SK-N-SH (cell line): ENCODE measurements at regions not wholly inside any gene's neighbourhood (a gene's known extent, or its start where the extent isn't known, plus 50 kb on each side); places are given as distances from the start of the nearest gene placed in this dataset.

Source experiments
- CTCF ChIA-PET: fragments of 300-600, 350-600 bp; formaldehyde crosslinking; extraction: SDS; loops from one replicate; lab custom pipeline; 2021; lab: Yijun Ruan, JAX
- POLR2A ChIA-PET: fragments of 350-600 bp; sonication (Branson Sonifier 250); formaldehyde crosslinking; extraction: SDS; loops from one replicate; lab custom pipeline; 2020; ENCODE audit warnings: antibody characterized with exemption, inconsistent platforms; lab: Yijun Ruan, JAX
- DNase-seq: peaks from one replicate; pipeline ENCODE4 v3.0.0; 2012
- H2AFZ ChIP-seq: fragments of 200-600 bp; sonication (generic); 2 replicates; pipeline ENCODE4 v1.8.1; 2016; ENCODE audit warnings: antibody characterized with exemption, mild to moderate bottlenecking, low read depth
- H3F3A ChIP-seq: fragments of 200-600 bp; sonication (generic); replicated peaks from 2 replicates; pipeline ENCODE3; 2016; ENCODE audit warnings: antibody characterized with exemption, mild to moderate bottlenecking; ENCODE audit not compliant: insufficient read depth
- H3K27ac ChIP-seq, 2 experiments: fragments of 200-500 bp in 1 of 2; fragments of 200-600 bp in 1 of 2; sonication (Bioruptor generic) in 1 of 2; sonication (generic), shearing (Covaris generic) in 1 of 2; 2 replicates each; pipeline versions ENCODE4 v1.5.1 to v1.6.1; 2014 to 2016; ENCODE audit warnings: low read depth in 2 of 2, inconsistent platforms in 1 of 2, low read length in 1 of 2, mild to moderate bottlenecking in 1 of 2, mixed read lengths in 1 of 2
- H3K27me3 ChIP-seq: fragments of 200-600 bp; sonication (generic), shearing (Covaris generic); 2 replicates; pipeline ENCODE4 v1.6.1; 2016; ENCODE audit warnings: mixed run types; ENCODE audit not compliant: insufficient read depth
- H3K36me3 ChIP-seq, 2 experiments: fragments of 200-500 bp in 1 of 2; fragments of 200-600 bp in 1 of 2; sonication (Bioruptor generic) in 1 of 2; sonication (generic) in 1 of 2; replicated peaks in 1 of 2; 2 replicates each; pipeline versions ENCODE3 to v1.5.1; 2014 to 2016; ENCODE audit warnings: low read length in 1 of 2, mild to moderate bottlenecking in 1 of 2; ENCODE audit not compliant: insufficient read depth in 2 of 2, control insufficient read depth in 1 of 2
- H3K4me1 ChIP-seq, 2 experiments: fragments of 200-500 bp in 1 of 2; fragments of 200-600 bp in 1 of 2; sonication (Bioruptor generic) in 1 of 2; sonication (generic), shearing (Covaris generic) in 1 of 2; 2 replicates each; pipeline versions ENCODE4 v1.5.1 to v1.6.1; 2014 to 2016; ENCODE audit warnings: low read depth in 1 of 2, low read length in 1 of 2, mixed run types in 1 of 2; ENCODE audit not compliant: insufficient read depth in 2 of 2, control insufficient read depth in 1 of 2
- H3K4me2 ChIP-seq: fragments of 200-600 bp; sonication (generic), shearing (Covaris generic); 2 replicates; pipeline ENCODE4 v1.6.1; 2017; ENCODE audit warnings: mixed run types
- H3K4me3 ChIP-seq, 2 experiments: fragments of 200-500 bp in 1 of 2; fragments of 200-600 bp in 1 of 2; sonication (Bioruptor generic) in 1 of 2; sonication (generic), shearing (Covaris generic) in 1 of 2; 2 replicates each; pipeline versions ENCODE4 v1.5.1 to v1.8.1; 2014 to 2016; ENCODE audit warnings: low read depth in 2 of 2, inconsistent platforms in 1 of 2, low read length in 1 of 2, mild to moderate bottlenecking in 1 of 2, mixed read lengths in 1 of 2, moderate library complexity in 1 of 2
- H3K79me2 ChIP-seq: fragments of 200-600 bp; sonication (generic); 2 replicates; pipeline ENCODE4 v1.8.1; 2017; ENCODE audit warnings: mild to moderate bottlenecking; ENCODE audit not compliant: insufficient read depth
- H3K9ac ChIP-seq: fragments of 200-600 bp; sonication (generic); 2 replicates; pipeline ENCODE4 v1.6.1; 2017; ENCODE audit warnings: mixed run types
- H3K9me2 ChIP-seq: fragments of 200-600 bp; sonication (generic); 2 replicates; pipeline ENCODE4 v1.6.1; 2017; ENCODE audit warnings: mixed run types
- H3K9me3 ChIP-seq: fragments of 200-600 bp; sonication (generic); 2 replicates; pipeline ENCODE4 v1.6.1; 2017; ENCODE audit warnings: mixed run types, mild to moderate bottlenecking, moderate library complexity
- H4K20me1 ChIP-seq: fragments of 200-600 bp; sonication (generic); 2 replicates; pipeline ENCODE4 v1.6.1; 2017; ENCODE audit warnings: mild to moderate bottlenecking, mixed run types; ENCODE audit not compliant: insufficient read depth
- EZH2phosphoT487 ChIP-seq: fragments of 200-600 bp; sonication (generic); IDR thresholded peaks from 2 replicates; pipeline ENCODE4 v1.6.1; 2017; ENCODE audit warnings: low read depth, mixed run types, mild to moderate bottlenecking, antibody characterized with exemption, moderate library complexity, borderline replicate concordance
- FOXJ3 ChIP-seq: sonication (generic); formaldehyde crosslinking; IDR thresholded peaks from 2 replicates; pipeline ENCODE4 v1.5.1; 2020; ENCODE audit warnings: mild to moderate bottlenecking, missing genetic modification reagents
- GABPA ChIP-seq: IDR thresholded peaks from 2 replicates; pipeline ENCODE4 v1.4.0; 2012; ENCODE audit warnings: low read depth, mild to moderate bottlenecking
- GATA2 ChIP-seq: sonication (generic); formaldehyde crosslinking; IDR thresholded peaks from 2 replicates; pipeline ENCODE4 v1.5.0; 2020; ENCODE audit warnings: mild to moderate bottlenecking, missing genetic modification reagents
- MEF2A ChIP-seq: IDR thresholded peaks from 2 replicates; pipeline ENCODE4 v1.4.0; 2012; ENCODE audit warnings: low read depth, borderline replicate concordance
- MXI1 ChIP-seq: IDR thresholded peaks from 2 replicates; pipeline ENCODE4 v1.6.1; 2012; ENCODE audit warnings: mild to moderate bottlenecking, low read depth, low read length, improper control_type of control experiment
- NFIC ChIP-seq: IDR thresholded peaks from 2 replicates; pipeline ENCODE4 v1.4.0; 2012; ENCODE audit warnings: borderline replicate concordance
- RCOR1 ChIP-seq: fragments of 150-350 bp; IDR thresholded peaks from 2 replicates; pipeline ENCODE4 v1.6.1; 2017; ENCODE audit warnings: antibody characterized with exemption, low read length
- RFX5 ChIP-seq: IDR thresholded peaks from 2 replicates; pipeline ENCODE4 v1.6.1; 2012; ENCODE audit warnings: mild to moderate bottlenecking, improper control_type of control experiment, low read length
- RXRA ChIP-seq: IDR thresholded peaks from 2 replicates; pipeline ENCODE4 v1.4.0; 2012; ENCODE audit warnings: low read depth, mild to moderate bottlenecking, borderline replicate concordance
- YY1 ChIP-seq: IDR thresholded peaks from 2 replicates; pipeline ENCODE4 v1.4.0; 2012; ENCODE audit warnings: low read depth, mild to moderate bottlenecking
- WGBS: methylation state at CpG from one replicate; pipeline ENCODE4 v1.1.6; 2017; ENCODE audit warnings: low lambda C conversion rate; 5-methylcytosine and 5-hydroxymethylcytosine counted together
- TF ChIP-seq, protein P1 (sequence below): IDR thresholded peaks from 2 replicates; pipeline ENCODE4 v1.6.1; 2012; ENCODE audit warnings: mild to moderate bottlenecking, low read depth, low read length, moderate library complexity
- TF ChIP-seq, protein P2 (sequence below): fragments of 200-600 bp; sonication (generic); IDR thresholded peaks from 2 replicates; pipeline ENCODE4 v1.6.1; 2017; ENCODE audit warnings: antibody characterized with exemption, mild to moderate bottlenecking, moderate library complexity
- TF ChIP-seq, protein P3 (sequence below): IDR thresholded peaks from 2 replicates; pipeline ENCODE4 v1.4.0; 2012; ENCODE audit warnings: low read depth, borderline replicate concordance
- TF ChIP-seq, protein P4 (sequence below): fragments of 150-350 bp; IDR thresholded peaks from 2 replicates; pipeline ENCODE4 v1.6.1; 2016; ENCODE audit warnings: mild to moderate bottlenecking, low read depth, low read length
- TF ChIP-seq, protein P5 (sequence below): IDR thresholded peaks from 2 replicates; pipeline ENCODE4; 2012

DNA sequence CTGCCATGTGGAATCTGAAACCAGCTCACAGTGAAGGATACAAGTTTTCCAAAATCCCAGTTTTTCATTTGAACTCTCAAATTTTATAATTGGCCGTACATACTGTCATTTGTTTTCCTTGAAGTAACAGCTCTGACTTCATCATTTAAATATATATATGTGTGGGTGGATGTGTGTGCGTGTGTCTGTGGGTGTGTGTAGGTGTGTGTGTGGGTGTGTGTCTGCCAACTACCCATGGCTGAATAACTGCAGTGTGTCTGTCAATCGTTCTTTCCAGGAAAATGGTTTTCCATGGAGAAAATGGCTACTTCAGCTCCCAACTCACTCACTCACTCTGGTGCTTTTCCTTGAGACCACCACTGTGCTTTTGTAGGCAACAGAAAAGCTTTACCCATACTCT is 169.0 kb downstream of the PLPP3 start:
- Histone ChIP-seq H3F3A (no peaks in the 10 kb centered on the region), H3K9ac (no peak overlapping the region), H3K27me3 (no peaks in the 10 kb centered on the region), H3K36me3 (no peaks in the 10 kb centered on the region), H4K20me1 (no peaks in the 10 kb centered on the region), H3K9me3 (no peaks in the 10 kb centered on the region), H3K4me2 (no peak overlapping the region), H2AFZ (no peak overlapping the region), H3K4me1 (no peaks in the 10 kb centered on the region; a peak in 1 of 4 replicates), H3K27ac (no peak overlapping the region), H3K4me3 (no peak overlapping the region), H3K79me2 (no peaks in the 10 kb centered on the region), H3K9me2 (no peaks in the 10 kb centered on the region)
- TF ChIP-seq MXI1, result no peak
- TF ChIP-seq YY1, result no peak
- TF ChIP-seq, protein P1, sequence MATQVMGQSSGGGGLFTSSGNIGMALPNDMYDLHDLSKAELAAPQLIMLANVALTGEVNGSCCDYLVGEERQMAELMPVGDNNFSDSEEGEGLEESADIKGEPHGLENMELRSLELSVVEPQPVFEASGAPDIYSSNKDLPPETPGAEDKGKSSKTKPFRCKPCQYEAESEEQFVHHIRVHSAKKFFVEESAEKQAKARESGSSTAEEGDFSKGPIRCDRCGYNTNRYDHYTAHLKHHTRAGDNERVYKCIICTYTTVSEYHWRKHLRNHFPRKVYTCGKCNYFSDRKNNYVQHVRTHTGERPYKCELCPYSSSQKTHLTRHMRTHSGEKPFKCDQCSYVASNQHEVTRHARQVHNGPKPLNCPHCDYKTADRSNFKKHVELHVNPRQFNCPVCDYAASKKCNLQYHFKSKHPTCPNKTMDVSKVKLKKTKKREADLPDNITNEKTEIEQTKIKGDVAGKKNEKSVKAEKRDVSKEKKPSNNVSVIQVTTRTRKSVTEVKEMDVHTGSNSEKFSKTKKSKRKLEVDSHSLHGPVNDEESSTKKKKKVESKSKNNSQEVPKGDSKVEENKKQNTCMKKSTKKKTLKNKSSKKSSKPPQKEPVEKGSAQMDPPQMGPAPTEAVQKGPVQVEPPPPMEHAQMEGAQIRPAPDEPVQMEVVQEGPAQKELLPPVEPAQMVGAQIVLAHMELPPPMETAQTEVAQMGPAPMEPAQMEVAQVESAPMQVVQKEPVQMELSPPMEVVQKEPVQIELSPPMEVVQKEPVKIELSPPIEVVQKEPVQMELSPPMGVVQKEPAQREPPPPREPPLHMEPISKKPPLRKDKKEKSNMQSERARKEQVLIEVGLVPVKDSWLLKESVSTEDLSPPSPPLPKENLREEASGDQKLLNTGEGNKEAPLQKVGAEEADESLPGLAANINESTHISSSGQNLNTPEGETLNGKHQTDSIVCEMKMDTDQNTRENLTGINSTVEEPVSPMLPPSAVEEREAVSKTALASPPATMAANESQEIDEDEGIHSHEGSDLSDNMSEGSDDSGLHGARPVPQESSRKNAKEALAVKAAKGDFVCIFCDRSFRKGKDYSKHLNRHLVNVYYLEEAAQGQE, result no peak
- TF ChIP-seq, protein P2, sequence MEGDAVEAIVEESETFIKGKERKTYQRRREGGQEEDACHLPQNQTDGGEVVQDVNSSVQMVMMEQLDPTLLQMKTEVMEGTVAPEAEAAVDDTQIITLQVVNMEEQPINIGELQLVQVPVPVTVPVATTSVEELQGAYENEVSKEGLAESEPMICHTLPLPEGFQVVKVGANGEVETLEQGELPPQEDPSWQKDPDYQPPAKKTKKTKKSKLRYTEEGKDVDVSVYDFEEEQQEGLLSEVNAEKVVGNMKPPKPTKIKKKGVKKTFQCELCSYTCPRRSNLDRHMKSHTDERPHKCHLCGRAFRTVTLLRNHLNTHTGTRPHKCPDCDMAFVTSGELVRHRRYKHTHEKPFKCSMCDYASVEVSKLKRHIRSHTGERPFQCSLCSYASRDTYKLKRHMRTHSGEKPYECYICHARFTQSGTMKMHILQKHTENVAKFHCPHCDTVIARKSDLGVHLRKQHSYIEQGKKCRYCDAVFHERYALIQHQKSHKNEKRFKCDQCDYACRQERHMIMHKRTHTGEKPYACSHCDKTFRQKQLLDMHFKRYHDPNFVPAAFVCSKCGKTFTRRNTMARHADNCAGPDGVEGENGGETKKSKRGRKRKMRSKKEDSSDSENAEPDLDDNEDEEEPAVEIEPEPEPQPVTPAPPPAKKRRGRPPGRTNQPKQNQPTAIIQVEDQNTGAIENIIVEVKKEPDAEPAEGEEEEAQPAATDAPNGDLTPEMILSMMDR, result no peak
- TF ChIP-seq, protein P3, sequence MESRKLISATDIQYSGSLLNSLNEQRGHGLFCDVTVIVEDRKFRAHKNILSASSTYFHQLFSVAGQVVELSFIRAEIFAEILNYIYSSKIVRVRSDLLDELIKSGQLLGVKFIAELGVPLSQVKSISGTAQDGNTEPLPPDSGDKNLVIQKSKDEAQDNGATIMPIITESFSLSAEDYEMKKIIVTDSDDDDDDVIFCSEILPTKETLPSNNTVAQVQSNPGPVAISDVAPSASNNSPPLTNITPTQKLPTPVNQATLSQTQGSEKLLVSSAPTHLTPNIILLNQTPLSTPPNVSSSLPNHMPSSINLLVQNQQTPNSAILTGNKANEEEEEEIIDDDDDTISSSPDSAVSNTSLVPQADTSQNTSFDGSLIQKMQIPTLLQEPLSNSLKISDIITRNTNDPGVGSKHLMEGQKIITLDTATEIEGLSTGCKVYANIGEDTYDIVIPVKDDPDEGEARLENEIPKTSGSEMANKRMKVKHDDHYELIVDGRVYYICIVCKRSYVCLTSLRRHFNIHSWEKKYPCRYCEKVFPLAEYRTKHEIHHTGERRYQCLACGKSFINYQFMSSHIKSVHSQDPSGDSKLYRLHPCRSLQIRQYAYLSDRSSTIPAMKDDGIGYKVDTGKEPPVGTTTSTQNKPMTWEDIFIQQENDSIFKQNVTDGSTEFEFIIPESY, result no peak
- no peak for TF ChIP-seq EZH2phosphoT487
- TF ChIP-seq GABPA, result no peak
- TF ChIP-seq FOXJ3, result no peak
- TF ChIP-seq RXRA, result no peak
- TF ChIP-seq, protein P4, sequence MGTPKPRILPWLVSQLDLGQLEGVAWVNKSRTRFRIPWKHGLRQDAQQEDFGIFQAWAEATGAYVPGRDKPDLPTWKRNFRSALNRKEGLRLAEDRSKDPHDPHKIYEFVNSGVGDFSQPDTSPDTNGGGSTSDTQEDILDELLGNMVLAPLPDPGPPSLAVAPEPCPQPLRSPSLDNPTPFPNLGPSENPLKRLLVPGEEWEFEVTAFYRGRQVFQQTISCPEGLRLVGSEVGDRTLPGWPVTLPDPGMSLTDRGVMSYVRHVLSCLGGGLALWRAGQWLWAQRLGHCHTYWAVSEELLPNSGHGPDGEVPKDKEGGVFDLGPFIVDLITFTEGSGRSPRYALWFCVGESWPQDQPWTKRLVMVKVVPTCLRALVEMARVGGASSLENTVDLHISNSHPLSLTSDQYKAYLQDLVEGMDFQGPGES, result no peak
- no peak for TF ChIP-seq RFX5
- no peak for TF ChIP-seq GATA2
- TF ChIP-seq, protein P5, sequence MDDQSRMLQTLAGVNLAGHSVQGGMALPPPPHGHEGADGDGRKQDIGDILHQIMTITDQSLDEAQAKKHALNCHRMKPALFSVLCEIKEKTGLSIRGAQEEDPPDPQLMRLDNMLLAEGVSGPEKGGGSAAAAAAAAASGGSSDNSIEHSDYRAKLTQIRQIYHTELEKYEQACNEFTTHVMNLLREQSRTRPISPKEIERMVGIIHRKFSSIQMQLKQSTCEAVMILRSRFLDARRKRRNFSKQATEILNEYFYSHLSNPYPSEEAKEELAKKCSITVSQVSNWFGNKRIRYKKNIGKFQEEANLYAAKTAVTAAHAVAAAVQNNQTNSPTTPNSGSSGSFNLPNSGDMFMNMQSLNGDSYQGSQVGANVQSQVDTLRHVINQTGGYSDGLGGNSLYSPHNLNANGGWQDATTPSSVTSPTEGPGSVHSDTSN, result no peak
- TF ChIP-seq RCOR1, result no peak
- no peak for TF ChIP-seq MEF2A
- no peak for TF ChIP-seq NFIC
- CTCF ChIA-PET, result interaction anchor here (1.2 to 1.6 kb wide), 2 partner anchors 16 to 20 kb away, joined by 3 to 5 read pairs; no protein-coding TSS in a partner anchor
- POLR2A ChIA-PET, result no interaction called here
- WGBS, result 90% methylated on average over 3 of the region's 3 CpGs
- no peak for DNase-seq
